Trophoblast cell (in vitro differentiated cells and primary cell): ENCODE measurements at regions not wholly inside any gene's neighbourhood (a gene's known extent, or its start where the extent isn't known, plus 50 kb on each side); places are given as distances from the start of the nearest gene placed in this dataset.

ENCODE experiments used
- DNase-seq, 2 donors: peaks; one replicate each; pipeline ENCODE4 v3.0.0-alpha.2; 2016
- H2AFZ ChIP-seq: 2 replicates; pipeline ENCODE4 v1.6.1; 2013; ENCODE audit warnings: low read length, moderate library complexity, mild to moderate bottlenecking; ENCODE audit not compliant: insufficient read depth, poor library complexity
- H2AK5ac ChIP-seq: 2 replicates; pipeline ENCODE4 v1.6.1; 2013; ENCODE audit warnings: mild to moderate bottlenecking, low read length
- H2BK120ac ChIP-seq: 2 replicates; pipeline ENCODE4 v1.6.1; 2013; ENCODE audit warnings: low read length, mild to moderate bottlenecking, moderate library complexity; ENCODE audit not compliant: insufficient read depth, poor library complexity
- H2BK12ac ChIP-seq: 2 replicates; pipeline ENCODE4 v1.6.1; 2013; ENCODE audit warnings: mild to moderate bottlenecking, low read length, moderate library complexity
- H2BK5ac ChIP-seq: 2 replicates; pipeline ENCODE4 v1.6.1; 2013; ENCODE audit warnings: low read length, low read depth, moderate library complexity, mild to moderate bottlenecking; ENCODE audit not compliant: poor library complexity
- H3K14ac ChIP-seq: 2 replicates; pipeline ENCODE4 v1.6.1; 2013; ENCODE audit warnings: mild to moderate bottlenecking, low read length
- H3K18ac ChIP-seq: 2 replicates; pipeline ENCODE4 v1.6.1; 2013; ENCODE audit warnings: mild to moderate bottlenecking, low read length
- H3K23ac ChIP-seq: 2 replicates; pipeline ENCODE4 v1.6.1; 2013; ENCODE audit warnings: low read length
- H3K27ac ChIP-seq: 2 replicates; pipeline ENCODE4 v1.5.1; 2013; ENCODE audit warnings: low read depth, mild to moderate bottlenecking, inconsistent platforms, low read length, moderate library complexity
- H3K27me3 ChIP-seq: 2 replicates; pipeline ENCODE4 v1.6.1; 2013; ENCODE audit warnings: inconsistent platforms, mild to moderate bottlenecking, low read length, moderate library complexity; ENCODE audit not compliant: insufficient read depth
- H3K36me3 ChIP-seq, 2 experiments: 1 replicate in 1 of 2; 2 replicates in 1 of 2; pipeline ENCODE4 v1.6.1; 2013; ENCODE audit warnings: low read length in 2 of 2, mild to moderate bottlenecking in 2 of 2, moderate library complexity in 1 of 2; ENCODE audit not compliant: insufficient read depth in 2 of 2, control insufficient read depth in 1 of 2
- H3K4ac ChIP-seq: 2 replicates; pipeline ENCODE4 v1.6.1; 2013; ENCODE audit warnings: low read depth, mild to moderate bottlenecking, low read length, moderate library complexity
- H3K4me1 ChIP-seq, 2 experiments: 1 replicate in 1 of 2; 2 replicates in 1 of 2; pipeline ENCODE4 v1.6.1; 2013; ENCODE audit warnings: low read length in 2 of 2, mild to moderate bottlenecking in 2 of 2, moderate library complexity in 1 of 2; ENCODE audit not compliant: insufficient read depth in 2 of 2, control insufficient read depth in 1 of 2
- H3K4me2 ChIP-seq: 2 replicates; pipeline ENCODE4 v1.6.1; 2013; ENCODE audit warnings: inconsistent platforms, mild to moderate bottlenecking, low read length, moderate library complexity
- H3K4me3 ChIP-seq: 2 replicates; pipeline ENCODE4 v1.5.1; 2013; ENCODE audit warnings: mild to moderate bottlenecking, low read depth, low read length, inconsistent platforms
- H3K79me1 ChIP-seq: one replicate; pipeline ENCODE4 v1.6.1; 2013; ENCODE audit warnings: low read length
- H3K79me2 ChIP-seq: 2 replicates; pipeline ENCODE4 v1.6.1; 2013; ENCODE audit warnings: low read length, mild to moderate bottlenecking; ENCODE audit not compliant: control insufficient read depth, insufficient read depth, poor library complexity
- H3K9ac ChIP-seq: 2 replicates; pipeline ENCODE4 v1.6.1; 2013; ENCODE audit warnings: mild to moderate bottlenecking, low read length
- H3K9me3 ChIP-seq: 2 replicates; pipeline ENCODE4 v1.6.1; 2013; ENCODE audit warnings: low read depth, mild to moderate bottlenecking, control low read depth, inconsistent platforms, low read length; ENCODE audit not compliant: insufficient read depth
- H4K12ac ChIP-seq: 2 replicates; pipeline ENCODE4 v1.6.1; 2013; ENCODE audit warnings: low read depth, mild to moderate bottlenecking, low read length, moderate library complexity
- H4K8ac ChIP-seq: 2 replicates; pipeline ENCODE4 v1.6.1; 2013; ENCODE audit warnings: low read depth, mild to moderate bottlenecking, low read length, moderate library complexity
- H4K91ac ChIP-seq: one replicate; pipeline ENCODE4 v1.6.1; 2013; ENCODE audit warnings: low read depth, mild to moderate bottlenecking, low read length, moderate library complexity
- WGBS: extraction: QIAGEN DNeasy Blood & Tissue Kit; methylation state at CpG from one replicate; pipeline ENCODE4 v1.1.7; 2013; ENCODE audit warnings: missing lambda C conversion rate; ENCODE audit not compliant: insufficient read length, insufficient coverage; ENCODE audit errors: extremely low coverage; 5-methylcytosine and 5-hydroxymethylcytosine counted together

GRCh38 chrX:97756879-97757278 is 873.2 kb downstream of the RPA4 start:
- H3K79me1 ChIP-seq = no peaks in the 10 kb centered on the region
- H2AFZ ChIP-seq = no peak overlapping the region
- H3K18ac ChIP-seq = no peak overlapping the region
- H2BK120ac ChIP-seq = no peak overlapping the region
- H2BK5ac ChIP-seq = no peak overlapping the region
- no peaks in the 10 kb centered on the region for H3K4me1 ChIP-seq
- WGBS = no CpG with 5 or more reads among the region's 5 CpGs
- H2BK12ac ChIP-seq = no peak overlapping the region
- H2AK5ac ChIP-seq = no peak overlapping the region
- H4K12ac ChIP-seq = no peak overlapping the region
- H3K23ac ChIP-seq = no peak overlapping the region
- H3K4me3 ChIP-seq = no peak overlapping the region
- no peak overlapping the region for H4K8ac ChIP-seq
- H3K36me3 ChIP-seq = no peaks in the 10 kb centered on the region
- H3K4me2 ChIP-seq = no peak overlapping the region
- H3K9ac ChIP-seq = no peak overlapping the region
- H3K9me3 ChIP-seq = no peaks in the 10 kb centered on the region
- no peak overlapping the region for H3K27ac ChIP-seq
- H3K79me2 ChIP-seq = no peaks in the 10 kb centered on the region
- H3K4ac ChIP-seq = no peak overlapping the region
- DNase-seq = no peak
- no peaks in the 10 kb centered on the region for H3K27me3 ChIP-seq
- H3K14ac ChIP-seq = no peak overlapping the region
- no peak overlapping the region for H4K91ac ChIP-seq

GRCh38 chrX:97763391-97763790 is 879.7 kb downstream of the RPA4 start:
- Histone ChIP-seq H2AFZ (no peak overlapping the region), H2BK120ac (no peak overlapping the region), H4K12ac (no peak overlapping the region), H3K4me2 (no peak overlapping the region), H3K4me3 (no peak overlapping the region), H4K8ac (no peak overlapping the region), H3K23ac (no peak overlapping the region), H3K9ac (no peak overlapping the region), H3K36me3 (no peaks in the 10 kb centered on the region), H2BK12ac (no peak overlapping the region), H3K18ac (no peak overlapping the region), H3K9me3 (no peaks in the 10 kb centered on the region), H4K91ac (no peak overlapping the region), H3K79me2 (no peaks in the 10 kb centered on the region), H3K79me1 (no peaks in the 10 kb centered on the region), H2AK5ac (no peak overlapping the region), H3K4me1 (no peaks in the 10 kb centered on the region), H2BK5ac (no peak overlapping the region), H3K14ac (no peak overlapping the region), H3K4ac (no peak overlapping the region), H3K27ac (no peak overlapping the region), H3K27me3 (no peaks in the 10 kb centered on the region)
- no peak for DNase-seq

- Histone ChIP-seq H2AK5ac (no peak overlapping the region), H4K12ac (no peak overlapping the region), H3K27ac (no peak overlapping the region), H3K9ac (no peak overlapping the region), H3K4ac (no peak overlapping the region), H2BK12ac (no peak overlapping the region), H3K36me3 (no peaks in the 10 kb centered on the region), H2BK5ac (no peak overlapping the region), H3K14ac (no peak overlapping the region), H2BK120ac (no peak overlapping the region), H3K9me3 (no peaks in the 10 kb centered on the region), H3K79me1 (no peaks in the 10 kb centered on the region), H3K18ac (no peak overlapping the region), H4K91ac (no peak overlapping the region), H3K23ac (no peak overlapping the region), H3K4me3 (no peak overlapping the region), H3K4me1 (no peaks in the 10 kb centered on the region), H3K4me2 (no peak overlapping the region), H3K79me2 (no peaks in the 10 kb centered on the region), H3K27me3 (no peaks in the 10 kb centered on the region), H2AFZ (no peak overlapping the region), H4K8ac (no peak overlapping the region)
- WGBS = no CpG with 5 or more reads among the region's 1 CpG
- no peak for DNase-seq
Observed at GRCh38 chrX:97763981-97764380, 880.3 kb downstream of the RPA4 start.

- no peak overlapping the region for H2BK12ac ChIP-seq
- H3K4me3 ChIP-seq = no peak overlapping the region
- DNase-seq = no peak
- no peak overlapping the region for H3K4ac ChIP-seq
- H3K27me3 ChIP-seq = no peaks in the 10 kb centered on the region
- H3K4me1 ChIP-seq = no peaks in the 10 kb centered on the region
- H3K79me1 ChIP-seq = no peaks in the 10 kb centered on the region
- no peak overlapping the region for H3K27ac ChIP-seq
- no peak overlapping the region for H4K91ac ChIP-seq
- H2BK120ac ChIP-seq = no peak overlapping the region
- H2BK5ac ChIP-seq = no peak overlapping the region
- no peak overlapping the region for H3K9ac ChIP-seq
- no peak overlapping the region for H4K12ac ChIP-seq
- no peak overlapping the region for H3K4me2 ChIP-seq
- H3K14ac ChIP-seq = no peak overlapping the region
- H2AK5ac ChIP-seq = no peak overlapping the region
- no CpG with 5 or more reads among the region's 5 CpGs for WGBS
- no peak overlapping the region for H2AFZ ChIP-seq
- no peaks in the 10 kb centered on the region for H3K36me3 ChIP-seq
- no peaks in the 10 kb centered on the region for H3K79me2 ChIP-seq
- no peak overlapping the region for H3K23ac ChIP-seq
- no peak overlapping the region for H3K18ac ChIP-seq
- no peak overlapping the region for H4K8ac ChIP-seq
- H3K9me3 ChIP-seq = no peaks in the 10 kb centered on the region
Observed at GRCh38 chrX:97766501-97767095, 882.9 kb downstream of the RPA4 start.
